ENCODE measurements at regions not wholly inside any gene's neighbourhood (a gene's known extent, or its start where the extent isn't known, plus 50 kb on each side); places are given as distances from the start of the nearest gene placed in this dataset.

- Histone ChIP-seq H3K4me2 (no peak overlapping the region), H3K9me3 (ENCODE audit: low read depth) (no peaks in the 10 kb centered on the region), H3K27me3 (no peaks in the 10 kb centered on the region), H2AFZ (no peak overlapping the region), H3K36me3 (replicated peaks; ENCODE audit: insufficient read depth, low read depth) (no peaks in the 10 kb centered on the region), H3K4me1 (ENCODE audit: insufficient read depth) (no peaks in the 10 kb centered on the region), H3K9me2 (replicated peaks; ENCODE audit: insufficient read depth) (no peaks in the 10 kb centered on the region), H4K20me1 (ENCODE audit: insufficient read depth, poor library complexity, severe bottlenecking) (no peaks in the 10 kb centered on the region), H3K79me2 (no peaks in the 10 kb centered on the region), H3K27ac (no peak overlapping the region), H3K4me3 (no peak overlapping the region)
- TF ChIP-seq EZH2 (IDR thresholded peaks at IDR 0.05; ENCODE audit: borderline replicate concordance) (no peak), EZH2phosphoT487 (IDR thresholded peaks at IDR 0.05; ENCODE audit: low read depth, severe bottlenecking, unreplicated experiment) (no peak), CTCF (IDR thresholded peaks at IDR 0.05; ENCODE audit: poor library complexity) (no peak)
- DNase-seq (ENCODE audit: low spot score), result no peak
Observed at GRCh38 chr5:166505544-166505943, 1785.9 kb upstream of the WWC1 start.

- Histone ChIP-seq H3K9me2 (replicated peaks; ENCODE audit: insufficient read depth) (no peaks in the 10 kb centered on the region), H3K27ac (no peak overlapping the region), H2AFZ (no peak overlapping the region), H3K79me2 (no peaks in the 10 kb centered on the region), H3K9me3 (ENCODE audit: low read depth) (no peaks in the 10 kb centered on the region), H4K20me1 (ENCODE audit: insufficient read depth, poor library complexity, severe bottlenecking) (no peaks in the 10 kb centered on the region), H3K36me3 (replicated peaks; ENCODE audit: insufficient read depth, low read depth) (no peaks in the 10 kb centered on the region), H3K4me1 (ENCODE audit: insufficient read depth) (no peaks in the 10 kb centered on the region), H3K27me3 (no peaks in the 10 kb centered on the region), H3K4me2 (no peak overlapping the region), H3K4me3 (no peak overlapping the region)
- no peak for DNase-seq (ENCODE audit: low spot score)
- TF ChIP-seq EZH2 (IDR thresholded peaks at IDR 0.05; ENCODE audit: borderline replicate concordance) (no peak), EZH2phosphoT487 (IDR thresholded peaks at IDR 0.05; ENCODE audit: low read depth, severe bottlenecking, unreplicated experiment) (no peak)
- whole genome bisulfite sequencing (ENCODE audit: low lambda C conversion rate, missing lambda C conversion rate), result 74% methylated on average over 2 of the region's 2 CpGs
Observed at GRCh38 chr5:166507810-166508425, 1783.5 kb upstream of the WWC1 start.

GRCh38 chr5:166509085-166509484, 1782.4 kb upstream of the WWC1 start:
- DNase-seq (ENCODE audit: low spot score), result peak; percentile 62
- H3K4me1 ChIP-seq (ENCODE audit: insufficient read depth), result no peaks in the 10 kb centered on the region
- no peak overlapping the region for H3K27ac ChIP-seq
- no peak for TF ChIP-seq EZH2 (IDR thresholded peaks at IDR 0.05; ENCODE audit: borderline replicate concordance)
- TF ChIP-seq CTCF (IDR thresholded peaks at IDR 0.05; ENCODE audit: poor library complexity), result no peak
- TF ChIP-seq EZH2phosphoT487 (IDR thresholded peaks at IDR 0.05; ENCODE audit: low read depth, severe bottlenecking, unreplicated experiment), result no peak
- no peak overlapping the region for H3K4me2 ChIP-seq
- no peaks in the 10 kb centered on the region for H3K79me2 ChIP-seq
- H3K4me3 ChIP-seq, result no peak overlapping the region
- no peaks in the 10 kb centered on the region for H4K20me1 ChIP-seq (ENCODE audit: insufficient read depth, poor library complexity, severe bottlenecking)
- 77% methylated on average over 3 of the region's 3 CpGs for WGBS (ENCODE audit: low lambda C conversion rate, missing lambda C conversion rate)
- no peak overlapping the region for H2AFZ ChIP-seq
- no peaks in the 10 kb centered on the region for H3K9me2 ChIP-seq (replicated peaks; ENCODE audit: insufficient read depth)
- no peaks in the 10 kb centered on the region for H3K9me3 ChIP-seq (ENCODE audit: low read depth)
- no peaks in the 10 kb centered on the region for H3K36me3 ChIP-seq (replicated peaks; ENCODE audit: insufficient read depth, low read depth)
- no peaks in the 10 kb centered on the region for H3K27me3 ChIP-seq

- H3K4me1 ChIP-seq (ENCODE audit: insufficient read depth), result no peaks in the 10 kb centered on the region
- whole genome bisulfite sequencing (ENCODE audit: low lambda C conversion rate, missing lambda C conversion rate), result 77% methylated on average over 5 of the region's 5 CpGs
- no peaks in the 10 kb centered on the region for H3K9me2 ChIP-seq (replicated peaks; ENCODE audit: insufficient read depth)
- no peaks in the 10 kb centered on the region for H3K79me2 ChIP-seq
- TF ChIP-seq EZH2phosphoT487 (IDR thresholded peaks at IDR 0.05; ENCODE audit: low read depth, severe bottlenecking, unreplicated experiment) (no peak), EZH2 (IDR thresholded peaks at IDR 0.05; ENCODE audit: borderline replicate concordance) (no peak), CTCF (IDR thresholded peaks at IDR 0.05; ENCODE audit: poor library complexity) (no peak)
- H3K36me3 ChIP-seq (replicated peaks; ENCODE audit: insufficient read depth, low read depth), result no peaks in the 10 kb centered on the region
- H4K20me1 ChIP-seq (ENCODE audit: insufficient read depth, poor library complexity, severe bottlenecking), result no peaks in the 10 kb centered on the region
- H2AFZ ChIP-seq, result no peak overlapping the region
- peak overlapping the region; percentile 22 for H3K4me2 ChIP-seq
- H3K27me3 ChIP-seq, result no peaks in the 10 kb centered on the region
- H3K9me3 ChIP-seq (ENCODE audit: low read depth), result no peaks in the 10 kb centered on the region
- H3K4me3 ChIP-seq, result no peak overlapping the region
- DNase-seq (ENCODE audit: low spot score), result no peak
- H3K27ac ChIP-seq, result no peak overlapping the region
Observed at GRCh38 chr5:166517976-166518375, 1773.5 kb upstream of the WWC1 start.

All from hepatocyte (in vitro differentiated cells).